Trophoblast cell (in vitro differentiated cells and primary cell): ENCODE measurements at regions not wholly inside any gene's neighbourhood (a gene's known extent, or its start where the extent isn't known, plus 50 kb on each side); places are given as distances from the start of the nearest gene placed in this dataset.

Experiments
- DNase-seq, 2 donors: peaks; one replicate each; pipeline ENCODE4 v3.0.0-alpha.2; 2016
- H2AFZ ChIP-seq: 2 replicates; pipeline ENCODE4 v1.6.1; 2013; ENCODE audit warnings: low read length, moderate library complexity, mild to moderate bottlenecking; ENCODE audit not compliant: insufficient read depth, poor library complexity
- H2AK5ac ChIP-seq: 2 replicates; pipeline ENCODE4 v1.6.1; 2013; ENCODE audit warnings: mild to moderate bottlenecking, low read length
- H2BK120ac ChIP-seq: 2 replicates; pipeline ENCODE4 v1.6.1; 2013; ENCODE audit warnings: low read length, mild to moderate bottlenecking, moderate library complexity; ENCODE audit not compliant: insufficient read depth, poor library complexity
- H2BK12ac ChIP-seq: 2 replicates; pipeline ENCODE4 v1.6.1; 2013; ENCODE audit warnings: mild to moderate bottlenecking, low read length, moderate library complexity
- H2BK5ac ChIP-seq: 2 replicates; pipeline ENCODE4 v1.6.1; 2013; ENCODE audit warnings: low read length, low read depth, moderate library complexity, mild to moderate bottlenecking; ENCODE audit not compliant: poor library complexity
- H3K14ac ChIP-seq: 2 replicates; pipeline ENCODE4 v1.6.1; 2013; ENCODE audit warnings: mild to moderate bottlenecking, low read length
- H3K18ac ChIP-seq: 2 replicates; pipeline ENCODE4 v1.6.1; 2013; ENCODE audit warnings: mild to moderate bottlenecking, low read length
- H3K23ac ChIP-seq: 2 replicates; pipeline ENCODE4 v1.6.1; 2013; ENCODE audit warnings: low read length
- H3K27ac ChIP-seq: 2 replicates; pipeline ENCODE4 v1.5.1; 2013; ENCODE audit warnings: low read depth, mild to moderate bottlenecking, inconsistent platforms, low read length, moderate library complexity
- H3K27me3 ChIP-seq: 2 replicates; pipeline ENCODE4 v1.6.1; 2013; ENCODE audit warnings: inconsistent platforms, mild to moderate bottlenecking, low read length, moderate library complexity; ENCODE audit not compliant: insufficient read depth
- H3K36me3 ChIP-seq, 2 experiments: 1 replicate in 1 of 2; 2 replicates in 1 of 2; pipeline ENCODE4 v1.6.1; 2013; ENCODE audit warnings: low read length in 2 of 2, mild to moderate bottlenecking in 2 of 2, moderate library complexity in 1 of 2; ENCODE audit not compliant: insufficient read depth in 2 of 2, control insufficient read depth in 1 of 2
- H3K4ac ChIP-seq: 2 replicates; pipeline ENCODE4 v1.6.1; 2013; ENCODE audit warnings: low read depth, mild to moderate bottlenecking, low read length, moderate library complexity
- H3K4me1 ChIP-seq, 2 experiments: 1 replicate in 1 of 2; 2 replicates in 1 of 2; pipeline ENCODE4 v1.6.1; 2013; ENCODE audit warnings: low read length in 2 of 2, mild to moderate bottlenecking in 2 of 2, moderate library complexity in 1 of 2; ENCODE audit not compliant: insufficient read depth in 2 of 2, control insufficient read depth in 1 of 2
- H3K4me2 ChIP-seq: 2 replicates; pipeline ENCODE4 v1.6.1; 2013; ENCODE audit warnings: inconsistent platforms, mild to moderate bottlenecking, low read length, moderate library complexity
- H3K4me3 ChIP-seq: 2 replicates; pipeline ENCODE4 v1.5.1; 2013; ENCODE audit warnings: mild to moderate bottlenecking, low read depth, low read length, inconsistent platforms
- H3K79me1 ChIP-seq: one replicate; pipeline ENCODE4 v1.6.1; 2013; ENCODE audit warnings: low read length
- H3K79me2 ChIP-seq: 2 replicates; pipeline ENCODE4 v1.6.1; 2013; ENCODE audit warnings: low read length, mild to moderate bottlenecking; ENCODE audit not compliant: control insufficient read depth, insufficient read depth, poor library complexity
- H3K9ac ChIP-seq: 2 replicates; pipeline ENCODE4 v1.6.1; 2013; ENCODE audit warnings: mild to moderate bottlenecking, low read length
- H3K9me3 ChIP-seq: 2 replicates; pipeline ENCODE4 v1.6.1; 2013; ENCODE audit warnings: low read depth, mild to moderate bottlenecking, control low read depth, inconsistent platforms, low read length; ENCODE audit not compliant: insufficient read depth
- H4K12ac ChIP-seq: 2 replicates; pipeline ENCODE4 v1.6.1; 2013; ENCODE audit warnings: low read depth, mild to moderate bottlenecking, low read length, moderate library complexity
- H4K8ac ChIP-seq: 2 replicates; pipeline ENCODE4 v1.6.1; 2013; ENCODE audit warnings: low read depth, mild to moderate bottlenecking, low read length, moderate library complexity
- H4K91ac ChIP-seq: one replicate; pipeline ENCODE4 v1.6.1; 2013; ENCODE audit warnings: low read depth, mild to moderate bottlenecking, low read length, moderate library complexity
- WGBS: extraction: QIAGEN DNeasy Blood & Tissue Kit; methylation state at CpG from one replicate; pipeline ENCODE4 v1.1.7; 2013; ENCODE audit warnings: missing lambda C conversion rate; ENCODE audit not compliant: insufficient read length, insufficient coverage; ENCODE audit errors: extremely low coverage; 5-methylcytosine and 5-hydroxymethylcytosine counted together

- H3K79me1 ChIP-seq: no peaks in the 10 kb centered on the region
- WGBS: no CpG with 5 or more reads among the region's 7 CpGs
- no peak overlapping the region for H3K23ac ChIP-seq
- no peaks in the 10 kb centered on the region for H3K4me1 ChIP-seq
- no peak overlapping the region for H3K18ac ChIP-seq
- DNase-seq: no peak
- no peaks in the 10 kb centered on the region for H3K36me3 ChIP-seq
- H3K27ac ChIP-seq: no peak overlapping the region
- H2AFZ ChIP-seq: no peak overlapping the region
- no peak overlapping the region for H4K91ac ChIP-seq
- H2BK12ac ChIP-seq: no peak overlapping the region
- H3K9ac ChIP-seq: no peak overlapping the region
- no peak overlapping the region for H2BK120ac ChIP-seq
- H4K8ac ChIP-seq: no peak overlapping the region
- peaks cover 1% of the 10 kb centered on the region for H3K9me3 ChIP-seq
- no peak overlapping the region for H3K4ac ChIP-seq
- H3K4me3 ChIP-seq: no peak overlapping the region
- no peak overlapping the region for H2AK5ac ChIP-seq
- H3K4me2 ChIP-seq: no peak overlapping the region
- no peak overlapping the region for H2BK5ac ChIP-seq
- H3K79me2 ChIP-seq: no peaks in the 10 kb centered on the region
- no peaks in the 10 kb centered on the region for H3K27me3 ChIP-seq
- H4K12ac ChIP-seq: no peak overlapping the region
- no peak overlapping the region for H3K14ac ChIP-seq
Observed at GRCh38 chr21:35547946-35548774, 499.1 kb upstream of the RUNX1 start.

- no peaks in the 10 kb centered on the region for H3K79me1 ChIP-seq
- no peaks in the 10 kb centered on the region for H3K4me1 ChIP-seq
- H2BK5ac ChIP-seq: no peak overlapping the region
- H3K79me2 ChIP-seq: no peaks in the 10 kb centered on the region
- DNase-seq: no peak
- H3K23ac ChIP-seq: no peak overlapping the region
- no peak overlapping the region for H3K18ac ChIP-seq
- H3K36me3 ChIP-seq: no peaks in the 10 kb centered on the region
- no peaks in the 10 kb centered on the region for H3K27me3 ChIP-seq
- no peak overlapping the region for H3K14ac ChIP-seq
- H4K12ac ChIP-seq: no peak overlapping the region
- no CpG with 5 or more reads among the region's 5 CpGs for WGBS
- H3K4me2 ChIP-seq: no peak overlapping the region
- no peak overlapping the region for H4K8ac ChIP-seq
- H3K4ac ChIP-seq: no peak overlapping the region
- H4K91ac ChIP-seq: no peak overlapping the region
- no peak overlapping the region for H3K27ac ChIP-seq
- H3K4me3 ChIP-seq: no peak overlapping the region
- no peak overlapping the region for H2BK12ac ChIP-seq
- H3K9ac ChIP-seq: no peak overlapping the region
- H2AK5ac ChIP-seq: no peak overlapping the region
- H2BK120ac ChIP-seq: no peak overlapping the region
- peaks cover 2% of the 10 kb centered on the region for H3K9me3 ChIP-seq
- H2AFZ ChIP-seq: no peak overlapping the region
Observed at GRCh38 chr21:35543746-35544145, 494.6 kb upstream of the RUNX1 start.

- H2BK120ac ChIP-seq: no peak overlapping the region
- no peak overlapping the region for H2AFZ ChIP-seq
- H3K4me1 ChIP-seq: no peaks in the 10 kb centered on the region
- no peak overlapping the region for H3K18ac ChIP-seq
- no peak overlapping the region for H3K14ac ChIP-seq
- peaks cover 2% of the 10 kb centered on the region for H3K9me3 ChIP-seq
- no peaks in the 10 kb centered on the region for H3K27me3 ChIP-seq
- H3K36me3 ChIP-seq: no peaks in the 10 kb centered on the region
- no peak overlapping the region for H3K4ac ChIP-seq
- no peak overlapping the region for H3K9ac ChIP-seq
- H2BK5ac ChIP-seq: no peak overlapping the region
- H4K12ac ChIP-seq: no peak overlapping the region
- H3K79me2 ChIP-seq: no peaks in the 10 kb centered on the region
- H2AK5ac ChIP-seq: no peak overlapping the region
- no peak overlapping the region for H3K4me3 ChIP-seq
- DNase-seq: peak; percentile 37 to 64
- H3K23ac ChIP-seq: no peak overlapping the region
- no peak overlapping the region for H3K27ac ChIP-seq
- H2BK12ac ChIP-seq: no peak overlapping the region
- H4K91ac ChIP-seq: no peak overlapping the region
- H3K79me1 ChIP-seq: no peaks in the 10 kb centered on the region
- H3K4me2 ChIP-seq: no peak overlapping the region
- no peak overlapping the region for H4K8ac ChIP-seq
- WGBS: no CpG with 5 or more reads among the region's 4 CpGs
Observed at GRCh38 chr21:35540950-35541638, 492.0 kb upstream of the RUNX1 start.

GRCh38 chr21:35538386-35538785 is 489.3 kb upstream of the RUNX1 start:
- no peak overlapping the region for H3K14ac ChIP-seq
- H4K8ac ChIP-seq: no peak overlapping the region
- H3K79me2 ChIP-seq: no peaks in the 10 kb centered on the region
- H3K4ac ChIP-seq: no peak overlapping the region
- no peak overlapping the region for H3K4me3 ChIP-seq
- no peak overlapping the region for H3K18ac ChIP-seq
- H2BK120ac ChIP-seq: no peak overlapping the region
- H3K36me3 ChIP-seq: no peaks in the 10 kb centered on the region
- no peak overlapping the region for H2BK12ac ChIP-seq
- no peak overlapping the region for H4K91ac ChIP-seq
- H2AFZ ChIP-seq: no peak overlapping the region
- H3K27ac ChIP-seq: no peak overlapping the region
- H2AK5ac ChIP-seq: no peak overlapping the region
- no peak overlapping the region for H3K9ac ChIP-seq
- no peaks in the 10 kb centered on the region for H3K4me1 ChIP-seq
- WGBS: no CpG with 5 or more reads among the region's 1 CpG
- H3K79me1 ChIP-seq: no peaks in the 10 kb centered on the region
- H4K12ac ChIP-seq: no peak overlapping the region
- no peak overlapping the region for H2BK5ac ChIP-seq
- H3K23ac ChIP-seq: no peak overlapping the region
- no peak overlapping the region for H3K4me2 ChIP-seq
- DNase-seq: no peak
- no peaks in the 10 kb centered on the region for H3K27me3 ChIP-seq
- peaks cover 1% of the 10 kb centered on the region for H3K9me3 ChIP-seq
